Mucosa of descending colon (tissue), 3 donors: ENCODE measurements at regions not wholly inside any gene's neighbourhood (a gene's known extent, or its start where the extent isn't known, plus 50 kb on each side); places are given as distances from the start of the nearest gene placed in this dataset.

Source experiments
- ATAC-seq: fragments of 200-7000 bp; cut with Tn5 transposase; one replicate; pipeline ENCODE4 v1.9.1; 2020; ENCODE audit warnings: mild to moderate bottlenecking, moderate library complexity
- DNase-seq, 3 donors: peaks; one replicate each; pipeline ENCODE4 v3.0.0-alpha.2; 2020
- H3K36me3 ChIP-seq: fragments of 200-600 bp; one replicate; pipeline ENCODE4 v1.8.0; 2021; ENCODE audit warnings: low read depth, mild to moderate bottlenecking
- H3K4me1 ChIP-seq: fragments of 200-600 bp; one replicate; pipeline ENCODE4 v1.8.0; 2021; ENCODE audit warnings: low read depth, mild to moderate bottlenecking
- H3K4me3 ChIP-seq: fragments of 200-600 bp; one replicate; pipeline ENCODE4 v1.8.0; 2021; ENCODE audit warnings: mild to moderate bottlenecking
- H3K9me3 ChIP-seq: fragments of 200-600 bp; one replicate; pipeline ENCODE4 v1.8.0; 2021; ENCODE audit warnings: mild to moderate bottlenecking
- intact Hi-C, 2 donors: fragments of 100-400 bp; cut with DNase I in 1 of 2; cut with micrococcal nuclease in 1 of 2; formaldehyde crosslinking; loops; one replicate each; pipeline versions ENCODE4 v1.11.0 to v1.11.1; 2022; cut with DNase I, micrococcal nuclease
- TF ChIP-seq, protein P1 (sequence below): fragments of 200-600 bp; IDR thresholded peaks from one replicate; pipeline ENCODE4 v1.8.0; 2022; ENCODE audit warnings: antibody characterized with exemption, mild to moderate bottlenecking
- donor health status: DM: no; HTN: no; CAD: no; lungs with moderate emphysema.
- donor health status: DM: no; HTN: no; CAD: no.
- donor health status: DM: no; HTN: yes; CAD: no.

GRCh38 chr6:53431704-53432103, 83.0 kb upstream of the ELOVL5 start:
- H3K36me3 ChIP-seq, result no peaks in the 10 kb centered on the region
- intact Hi-C loops, result no loop called here
- no peak for ATAC-seq
- no peak for DNase-seq
- no peaks in the 10 kb centered on the region for H3K9me3 ChIP-seq
- TF ChIP-seq, protein P1, sequence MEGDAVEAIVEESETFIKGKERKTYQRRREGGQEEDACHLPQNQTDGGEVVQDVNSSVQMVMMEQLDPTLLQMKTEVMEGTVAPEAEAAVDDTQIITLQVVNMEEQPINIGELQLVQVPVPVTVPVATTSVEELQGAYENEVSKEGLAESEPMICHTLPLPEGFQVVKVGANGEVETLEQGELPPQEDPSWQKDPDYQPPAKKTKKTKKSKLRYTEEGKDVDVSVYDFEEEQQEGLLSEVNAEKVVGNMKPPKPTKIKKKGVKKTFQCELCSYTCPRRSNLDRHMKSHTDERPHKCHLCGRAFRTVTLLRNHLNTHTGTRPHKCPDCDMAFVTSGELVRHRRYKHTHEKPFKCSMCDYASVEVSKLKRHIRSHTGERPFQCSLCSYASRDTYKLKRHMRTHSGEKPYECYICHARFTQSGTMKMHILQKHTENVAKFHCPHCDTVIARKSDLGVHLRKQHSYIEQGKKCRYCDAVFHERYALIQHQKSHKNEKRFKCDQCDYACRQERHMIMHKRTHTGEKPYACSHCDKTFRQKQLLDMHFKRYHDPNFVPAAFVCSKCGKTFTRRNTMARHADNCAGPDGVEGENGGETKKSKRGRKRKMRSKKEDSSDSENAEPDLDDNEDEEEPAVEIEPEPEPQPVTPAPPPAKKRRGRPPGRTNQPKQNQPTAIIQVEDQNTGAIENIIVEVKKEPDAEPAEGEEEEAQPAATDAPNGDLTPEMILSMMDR, result no peak
- H3K4me3 ChIP-seq, result no peak overlapping the region
- H3K4me1 ChIP-seq, result no peaks in the 10 kb centered on the region

- Histone ChIP-seq H3K9me3 (no peaks in the 10 kb centered on the region), H3K4me1 (no peaks in the 10 kb centered on the region), H3K36me3 (no peaks in the 10 kb centered on the region), H3K4me3 (no peak overlapping the region)
- DNase-seq (no peak), ATAC-seq (no peak)
- intact Hi-C loops, result no loop called here
- TF ChIP-seq, protein P1, result no peak
Observed at GRCh38 chr6:53429401-53429800, 80.7 kb upstream of the ELOVL5 start.

DNA sequence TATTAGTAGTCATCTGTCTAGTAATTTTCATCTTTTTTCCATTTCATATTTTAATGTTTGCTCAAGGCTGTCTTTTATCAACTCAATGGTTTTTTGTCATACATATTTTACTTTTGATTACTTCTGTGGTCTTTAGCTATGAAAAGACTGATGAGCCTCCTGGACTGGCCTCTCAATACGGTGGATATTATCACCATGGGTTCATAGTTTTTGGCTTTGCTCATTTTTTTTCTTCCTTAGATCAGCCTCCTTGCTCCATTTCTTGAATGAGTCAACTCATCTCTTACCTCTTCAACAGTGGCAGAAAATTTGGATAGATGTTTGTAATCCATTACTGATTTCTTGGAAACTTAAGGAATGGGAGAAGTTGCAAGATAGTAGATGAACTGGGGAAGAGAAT, 80.1 kb upstream of the ELOVL5 start:
- DNase-seq (no peak), ATAC-seq (no peak)
- Histone ChIP-seq H3K4me1 (no peaks in the 10 kb centered on the region), H3K4me3 (no peak overlapping the region), H3K36me3 (no peaks in the 10 kb centered on the region), H3K9me3 (no peaks in the 10 kb centered on the region)
- TF ChIP-seq, protein P1, result no peak
- intact Hi-C loops, result no loop called here

DNA sequence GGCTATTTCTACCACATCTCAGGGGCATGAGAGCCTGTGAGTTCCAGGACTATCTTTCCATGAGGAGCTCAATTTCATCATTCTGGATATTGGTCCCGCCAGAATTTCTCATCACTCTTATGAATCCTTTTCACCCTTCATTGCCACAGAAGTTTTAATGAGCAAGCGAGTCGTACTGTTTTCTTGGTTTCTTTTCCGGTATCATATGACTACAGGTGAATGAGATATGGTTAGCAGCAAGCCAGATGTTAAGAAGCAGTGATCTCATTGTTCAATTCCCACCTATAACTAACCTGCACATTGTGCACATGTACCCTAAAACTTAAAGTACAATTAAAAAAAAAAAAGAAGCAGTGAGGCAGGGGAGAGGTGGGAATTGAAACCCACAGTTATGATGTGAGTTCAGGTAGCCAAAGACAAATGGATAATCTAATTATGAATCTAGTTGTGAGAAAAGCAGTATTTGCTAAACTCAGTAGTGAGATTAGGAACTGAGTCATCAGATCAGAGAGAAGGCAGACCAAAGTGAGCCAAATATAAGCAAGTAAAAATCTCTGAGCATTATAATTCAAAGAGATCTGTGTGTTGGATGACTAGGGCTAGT, 78.0 kb upstream of the ELOVL5 start:
- DNase-seq (no peak), ATAC-seq (no peak)
- Histone ChIP-seq H3K9me3 (no peaks in the 10 kb centered on the region), H3K4me1 (no peaks in the 10 kb centered on the region), H3K36me3 (no peaks in the 10 kb centered on the region), H3K4me3 (no peak overlapping the region)
- TF ChIP-seq, protein P1, result no peak
- intact Hi-C loops, result no loop called here

- no peak overlapping the region for H3K4me3 ChIP-seq
- ATAC-seq, result no peak
- H3K36me3 ChIP-seq, result no peaks in the 10 kb centered on the region
- intact Hi-C loops, result no loop called here
- H3K4me1 ChIP-seq, result no peaks in the 10 kb centered on the region
- H3K9me3 ChIP-seq, result no peaks in the 10 kb centered on the region
- TF ChIP-seq, protein P1, result no peak
- DNase-seq, result no peak
Observed at GRCh38 chr6:53426117-53426516, 77.4 kb upstream of the ELOVL5 start.
